ENCODE measurements at regions not wholly inside any gene's neighbourhood (a gene's known extent, or its start where the extent isn't known, plus 50 kb on each side); places are given as distances from the start of the nearest gene placed in this dataset.

- TF ChIP-seq CTCF (IDR thresholded peaks at IDR 0.05) (no peak), POLR2A (IDR thresholded peaks at IDR 0.05) (no peak)
Measured at GRCh38 chr21:28136656-28137255, 855.9 kb downstream of the LTN1 start.
